Endothelial cell of umbilical vein (primary cell): ENCODE measurements at regions not wholly inside any gene's neighbourhood (a gene's known extent, or its start where the extent isn't known, plus 50 kb on each side); places are given as distances from the start of the nearest gene placed in this dataset.

Experiments used
- BruUV-seq: library from RNA; stranded (reverse); fragments of 400-500 nt; replicated peaks from 2 replicates; lab custom pipeline; 2021; lab: Mats Ljungman, UMichigan
- CTCF ChIA-PET: fragments of 300-600, 350-600 bp; sonication (Branson Sonifier 250); formaldehyde crosslinking; loops from one replicate; lab custom pipeline; 2021; ENCODE audit warnings: antibody characterized with exemption, inconsistent platforms; lab: Charles Lee
- POLR2A ChIA-PET: fragments of 300-600, 350-600 bp; sonication (Branson Sonifier 250); formaldehyde crosslinking; loops from one replicate; lab custom pipeline; 2021; ENCODE audit warnings: antibody characterized with exemption, inconsistent platforms; lab: Charles Lee
- DNase-seq: peaks from one replicate; pipeline ENCODE4 v3.0.0-alpha.2; 2011; ENCODE audit warnings: low read depth, low spot score
- FAIRE-seq: peaks from 2 replicates; lab custom pipeline; 2011; peaks lifted over from hg19 to GRCh38; lab: Jason Lieb, UNC
- H2AFZ ChIP-seq: 2 replicates; pipeline ENCODE4 v1.6.0; 2012; ENCODE audit warnings: low read depth, low read length, control low read depth, inconsistent platforms
- H3K27ac ChIP-seq: 2 replicates; pipeline ENCODE4 v1.5.1; 2011; ENCODE audit warnings: low read depth, mild to moderate bottlenecking, control low read depth, low read length, moderate library complexity; ENCODE audit not compliant: insufficient read depth
- H3K27me3 ChIP-seq, 2 experiments: 2 replicates each; pipeline versions ENCODE4 v1.6.0 to v1.6.1; 2011; ENCODE audit warnings: low read length in 2 of 2, mixed read lengths in 1 of 2; ENCODE audit not compliant: control insufficient read depth in 2 of 2, insufficient read depth in 2 of 2
- H3K36me3 ChIP-seq, 2 experiments: 2 replicates in 1 of 2; 3 replicates in 1 of 2; pipeline ENCODE4 v1.5.1; 2011; ENCODE audit warnings: low read length in 2 of 2, mild to moderate bottlenecking in 1 of 2, moderate library complexity in 1 of 2; ENCODE audit not compliant: control insufficient read depth in 2 of 2, insufficient read depth in 2 of 2; ENCODE audit errors: extremely low read depth in 1 of 2
- H3K4me1 ChIP-seq: 3 replicates; pipeline ENCODE4 v1.5.1; 2011; ENCODE audit warnings: mild to moderate bottlenecking, low read length; ENCODE audit not compliant: control insufficient read depth, insufficient read depth; ENCODE audit errors: extremely low read depth
- H3K4me2 ChIP-seq: 2 replicates; pipeline ENCODE4 v1.6.1; 2011; ENCODE audit warnings: low read length, control low read depth, mixed read lengths; ENCODE audit not compliant: insufficient read depth
- H3K4me3 ChIP-seq, 3 experiments: fragments of 200-600 bp in 1 of 3; sonication (generic), shearing (Covaris generic) in 1 of 3; replicated peaks in 1 of 3; 2 replicates each; pipeline ENCODE4 v1.5.1; 2011 to 2016; ENCODE audit warnings: control low read depth in 3 of 3, low read length in 3 of 3, mild to moderate bottlenecking in 2 of 3, inconsistent platforms in 1 of 3, low read depth in 1 of 3, moderate library complexity in 1 of 3; ENCODE audit not compliant: insufficient read depth in 1 of 3
- H3K79me2 ChIP-seq: 2 replicates; pipeline ENCODE4 v1.6.0; 2012; ENCODE audit warnings: low read length, inconsistent platforms; ENCODE audit not compliant: control insufficient read depth, insufficient read depth
- H3K9ac ChIP-seq: replicated peaks from 2 replicates; pipeline ENCODE3; 2011; ENCODE audit warnings: low read length, control low read depth; ENCODE audit not compliant: insufficient read depth; ENCODE audit errors: extremely low read depth
- H3K9me1 ChIP-seq: replicated peaks from 3 replicates; pipeline ENCODE4 v1.6.0; 2011; ENCODE audit warnings: mild to moderate bottlenecking, low read length; ENCODE audit not compliant: control insufficient read depth, insufficient read depth; ENCODE audit errors: extremely low read depth
- H3K9me3 ChIP-seq: replicated peaks from 2 replicates; pipeline ENCODE4 v1.5.1; 2012; ENCODE audit warnings: low read length, inconsistent platforms; ENCODE audit not compliant: control insufficient read depth, insufficient read depth
- H4K20me1 ChIP-seq: replicated peaks from 2 replicates; pipeline ENCODE3; 2011; ENCODE audit warnings: mild to moderate bottlenecking, low read length; ENCODE audit not compliant: control insufficient read depth, insufficient read depth; ENCODE audit errors: extremely low read depth
- EZH2 ChIP-seq: IDR thresholded peaks from 2 replicates; pipeline ENCODE4 v1.6.1; 2012; ENCODE audit warnings: borderline replicate concordance, low read depth, mild to moderate bottlenecking, moderate library complexity, low read length, inconsistent platforms; ENCODE audit not compliant: severe bottlenecking
- FOS ChIP-seq: IDR thresholded peaks from 2 replicates; pipeline ENCODE4 v1.6.1; 2011; ENCODE audit warnings: mild to moderate bottlenecking, low read length, moderate library complexity, borderline replicate concordance; ENCODE audit not compliant: insufficient read depth
- GATA2 ChIP-seq: IDR thresholded peaks from 2 replicates; pipeline ENCODE4 v1.7.0; 2011; ENCODE audit warnings: low read depth, mild to moderate bottlenecking, moderate library complexity, mixed read lengths, low read length; ENCODE audit not compliant: insufficient read length, insufficient read depth
- JUN ChIP-seq: IDR thresholded peaks from 2 replicates; pipeline ENCODE4 v1.6.1; 2011; ENCODE audit warnings: borderline replicate concordance, low read depth; ENCODE audit not compliant: insufficient read length, insufficient read depth
- MYC ChIP-seq: IDR thresholded peaks from one replicate; pipeline ENCODE4 v1.6.1; 2011; ENCODE audit warnings: mild to moderate bottlenecking, low read depth, low read length
- POLR2A ChIP-seq: IDR thresholded peaks from 2 replicates; pipeline ENCODE4 v1.6.1; 2012; ENCODE audit warnings: low read depth, mild to moderate bottlenecking, control low read depth, low read length
- POLR2AphosphoS5 ChIP-seq: IDR thresholded peaks from 2 replicates; pipeline ENCODE4 v1.6.1; 2012; ENCODE audit warnings: low read depth, mild to moderate bottlenecking, control low read depth, low read length, moderate library complexity; ENCODE audit not compliant: insufficient read depth
- dilution Hi-C: fragments of 300-500 bp; cut with MboI; formaldehyde crosslinking; loops from one replicate; pipeline ENCODE4 v1.15.0; 2019; ENCODE audit warnings: low sequenced_read_pairs; ENCODE audit not compliant: extremely low pct_ligation_motif_present
- intact Hi-C: fragments of 100-400 bp; cut with micrococcal nuclease; formaldehyde crosslinking; loops from one replicate; pipeline ENCODE4 v1.10.0; 2022
- TF ChIP-seq, protein P1 (sequence below), 2 donors: IDR thresholded peaks; 1 replicate in 1 of 2; 2 replicates in 1 of 2; pipeline ENCODE4 v1.5.1; 2011; ENCODE audit warnings: low read length in 2 of 2, mild to moderate bottlenecking in 2 of 2, moderate library complexity in 2 of 2, control low read depth in 1 of 2, inconsistent platforms in 1 of 2, low read depth in 1 of 2; ENCODE audit not compliant: insufficient read depth in 1 of 2; ENCODE audit errors: extremely low read depth in 1 of 2
- TF ChIP-seq, protein P2 (sequence below): IDR thresholded peaks from 2 replicates; pipeline ENCODE4 v1.6.1; 2011; ENCODE audit not compliant: insufficient read depth, insufficient read length

DNA sequence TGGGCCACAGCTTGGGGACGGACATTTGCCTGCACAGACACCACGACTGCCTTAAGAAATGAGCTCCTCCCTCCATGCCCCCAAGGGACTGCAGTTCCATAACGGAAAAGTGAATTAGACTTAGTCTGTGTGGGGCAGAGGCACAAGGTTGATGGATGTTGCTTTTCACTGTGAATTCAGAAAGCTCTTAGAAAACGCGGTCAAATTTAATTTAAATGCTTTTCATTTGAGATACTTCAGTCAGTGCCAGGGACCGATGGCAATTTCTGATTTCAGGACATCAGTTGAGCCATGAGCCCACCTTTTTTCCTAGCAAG lies 356.4 kb downstream of the KIF16B start:
- Histone ChIP-seq H3K27ac (no peak overlapping the region), H3K9ac (no peak overlapping the region), H3K4me2 (no peak overlapping the region), H4K20me1 (no peaks in the 10 kb centered on the region), H3K9me1 (no peaks in the 10 kb centered on the region), H3K79me2 (no peaks in the 10 kb centered on the region), H2AFZ (no peak overlapping the region), H3K4me1 (no peaks in the 10 kb centered on the region), H3K27me3 (no peaks in the 10 kb centered on the region), H3K36me3 (no peaks in the 10 kb centered on the region), H3K4me3 (no peak overlapping the region), H3K9me3 (peaks cover 8% of the 10 kb centered on the region)
- FAIRE-seq (no peak), DNase-seq (no peak)
- intact Hi-C loops = no loop called here
- CTCF ChIA-PET = no interaction called here
- TF ChIP-seq FOS (no peak), POLR2AphosphoS5 (no peak), MYC (no peak), POLR2A (no peak)
- POLR2A ChIA-PET = no interaction called here
- no TSS peak for BruUV-seq
- dilution Hi-C loops = no loop called here

DNA sequence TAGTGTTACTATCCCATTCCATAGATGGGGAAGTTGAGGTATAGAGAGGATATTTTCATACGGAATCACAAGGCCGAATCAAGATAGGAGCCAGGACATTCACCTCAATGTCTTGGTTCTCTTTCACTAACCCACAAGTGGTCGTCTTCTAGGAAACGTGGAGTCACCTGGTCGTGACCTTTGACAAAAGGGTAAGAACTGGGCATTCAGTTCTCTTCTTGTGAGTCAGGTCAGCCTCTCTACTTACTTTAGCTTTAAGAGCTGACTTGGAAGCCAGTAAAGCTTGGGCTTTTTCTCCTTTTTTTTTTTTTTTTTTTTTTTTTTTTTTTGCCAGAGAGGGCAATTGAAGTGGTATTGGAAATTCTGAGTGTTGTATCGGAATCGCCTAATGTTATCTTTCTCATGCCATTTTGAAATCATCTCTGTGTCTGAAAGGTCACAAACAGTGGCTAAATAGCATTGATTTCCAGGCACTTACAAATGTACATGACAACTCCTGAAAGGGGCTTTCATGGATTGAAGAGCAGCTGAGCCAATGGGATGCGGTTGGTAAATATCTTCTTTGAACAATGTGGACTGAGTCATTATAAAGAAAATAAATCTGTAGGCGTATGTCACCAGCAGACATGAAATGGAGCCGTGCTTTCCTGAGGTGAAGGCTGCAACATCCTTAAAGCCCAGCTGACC lies 356.9 kb downstream of the KIF16B start:
- Histone ChIP-seq H2AFZ (no peak overlapping the region), H3K9me1 (no peaks in the 10 kb centered on the region), H3K4me1 (no peaks in the 10 kb centered on the region), H3K9ac (no peak overlapping the region), H3K27ac (no peak overlapping the region), H3K27me3 (no peaks in the 10 kb centered on the region), H3K79me2 (no peaks in the 10 kb centered on the region), H4K20me1 (no peaks in the 10 kb centered on the region), H3K4me3 (no peak overlapping the region), H3K9me3 (peaks cover 6% of the 10 kb centered on the region), H3K4me2 (no peak overlapping the region), H3K36me3 (no peaks in the 10 kb centered on the region)
- DNase-seq (no peak), FAIRE-seq (no peak)
- dilution Hi-C loops = no loop called here
- no TSS peak for BruUV-seq
- intact Hi-C loops = no loop called here
- ChIA-PET CTCF (no interaction called here), POLR2A (no interaction called here)
- TF ChIP-seq FOS = no peak
- TF ChIP-seq EZH2 = no peak
- no peak for TF ChIP-seq MYC
- TF ChIP-seq, protein P1, sequence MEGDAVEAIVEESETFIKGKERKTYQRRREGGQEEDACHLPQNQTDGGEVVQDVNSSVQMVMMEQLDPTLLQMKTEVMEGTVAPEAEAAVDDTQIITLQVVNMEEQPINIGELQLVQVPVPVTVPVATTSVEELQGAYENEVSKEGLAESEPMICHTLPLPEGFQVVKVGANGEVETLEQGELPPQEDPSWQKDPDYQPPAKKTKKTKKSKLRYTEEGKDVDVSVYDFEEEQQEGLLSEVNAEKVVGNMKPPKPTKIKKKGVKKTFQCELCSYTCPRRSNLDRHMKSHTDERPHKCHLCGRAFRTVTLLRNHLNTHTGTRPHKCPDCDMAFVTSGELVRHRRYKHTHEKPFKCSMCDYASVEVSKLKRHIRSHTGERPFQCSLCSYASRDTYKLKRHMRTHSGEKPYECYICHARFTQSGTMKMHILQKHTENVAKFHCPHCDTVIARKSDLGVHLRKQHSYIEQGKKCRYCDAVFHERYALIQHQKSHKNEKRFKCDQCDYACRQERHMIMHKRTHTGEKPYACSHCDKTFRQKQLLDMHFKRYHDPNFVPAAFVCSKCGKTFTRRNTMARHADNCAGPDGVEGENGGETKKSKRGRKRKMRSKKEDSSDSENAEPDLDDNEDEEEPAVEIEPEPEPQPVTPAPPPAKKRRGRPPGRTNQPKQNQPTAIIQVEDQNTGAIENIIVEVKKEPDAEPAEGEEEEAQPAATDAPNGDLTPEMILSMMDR (IDR thresholded peaks at IDR 0.05; ENCODE audit: extremely low read depth in 1 of 2, insufficient read depth in 1 of 2, low read depth in 1 of 2, low read length in 2 of 2) = no peak
- TF ChIP-seq, protein P2, sequence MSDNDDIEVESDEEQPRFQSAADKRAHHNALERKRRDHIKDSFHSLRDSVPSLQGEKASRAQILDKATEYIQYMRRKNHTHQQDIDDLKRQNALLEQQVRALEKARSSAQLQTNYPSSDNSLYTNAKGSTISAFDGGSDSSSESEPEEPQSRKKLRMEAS = no peak
- TF ChIP-seq POLR2A = no peak
- no peak for TF ChIP-seq GATA2
- TF ChIP-seq POLR2AphosphoS5 = no peak
- TF ChIP-seq JUN = no peak
